HFFc6 (cell line): ENCODE measurements at regions not wholly inside any gene's neighbourhood (a gene's known extent, or its start where the extent isn't known, plus 50 kb on each side); places are given as distances from the start of the nearest gene placed in this dataset.

ENCODE experiments used
- DNase-seq: peaks from one replicate; pipeline ENCODE4 v3.0.0-alpha.2; 2018
- H3K27ac Mint-ChIP-seq: 2 replicates; pipeline ENCODE4 v1.8.0; 2020; ENCODE audit warnings: mild to moderate bottlenecking, mixed read lengths
- H3K27me3 Mint-ChIP-seq: 2 replicates; pipeline ENCODE4 v1.8.0; 2021; ENCODE audit warnings: mild to moderate bottlenecking, moderate library complexity, mixed read lengths; ENCODE audit not compliant: insufficient read depth
- H3K36me3 Mint-ChIP-seq: 2 replicates; pipeline ENCODE4 v1.8.0; 2021; ENCODE audit warnings: low read depth, mixed read lengths
- H3K4me1 Mint-ChIP-seq: 2 replicates; pipeline ENCODE4 v1.8.0; 2020; ENCODE audit warnings: low read depth, mixed read lengths
- H3K4me3 Mint-ChIP-seq: 2 replicates; pipeline ENCODE4 v1.8.0; 2020; ENCODE audit warnings: mild to moderate bottlenecking, moderate library complexity, mixed read lengths
- H3K9me3 Mint-ChIP-seq: 2 replicates; pipeline ENCODE4 v1.8.0; 2020; ENCODE audit warnings: mild to moderate bottlenecking, mixed read lengths
- CTCF ChIP-seq: fragments of 200-600 bp; sonication (generic); IDR thresholded peaks from 2 replicates; pipeline ENCODE4 v1.5.0; 2021; ENCODE audit warnings: antibody characterized with exemption, mild to moderate bottlenecking

GRCh38 chr3:72340476-72341379 lies 507.5 kb downstream of the SHQ1 start:
- Mint-ChIP-seq H3K36me3 (no peaks in the 10 kb centered on the region), H3K9me3 (no peaks in the 10 kb centered on the region), H3K27me3 (no peaks in the 10 kb centered on the region; the same call in 1 of the 2 replicates), H3K27ac (no peak overlapping the region; the same call in 1 of the 2 replicates), H3K4me3 (no peak overlapping the region), H3K4me1 (peaks cover 36% of the 10 kb centered on the region)
- DNase-seq: no peak
- TF ChIP-seq CTCF: no peak

- H3K4me3 Mint-ChIP-seq: no peak overlapping the region
- peaks cover 29% of the 10 kb centered on the region for H3K4me1 Mint-ChIP-seq
- H3K27me3 Mint-ChIP-seq: no peaks in the 10 kb centered on the region; the same call in 1 of the 2 replicates
- H3K36me3 Mint-ChIP-seq: no peaks in the 10 kb centered on the region
- no peak for DNase-seq
- no peaks in the 10 kb centered on the region for H3K9me3 Mint-ChIP-seq
- H3K27ac Mint-ChIP-seq: no peak overlapping the region
- TF ChIP-seq CTCF: no peak
These were observed 508.2 kb downstream of the SHQ1 start for GRCh38 chr3:72340056-72340455.

DNA sequence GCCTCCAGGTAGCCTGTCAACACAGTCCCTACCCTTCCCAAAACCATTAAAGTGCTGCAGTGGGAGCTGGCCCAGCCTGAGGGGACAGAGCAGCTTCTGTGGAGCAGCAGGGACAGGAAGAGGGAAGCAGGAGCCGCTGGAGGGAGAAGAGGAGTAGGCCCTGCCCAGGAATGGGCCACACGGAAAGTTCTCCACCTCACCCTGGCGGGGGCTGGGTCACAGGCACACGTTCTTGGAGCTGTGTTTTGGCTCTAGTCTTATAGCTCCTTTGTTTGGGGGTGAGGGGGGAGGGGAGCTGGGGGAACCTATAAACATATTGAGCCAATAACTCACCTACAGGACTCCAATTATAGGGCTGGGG lies 508.6 kb downstream of the SHQ1 start:
- no peak for TF ChIP-seq CTCF
- DNase-seq: no peak
- Mint-ChIP-seq H3K9me3 (no peaks in the 10 kb centered on the region), H3K27ac (no peak overlapping the region), H3K27me3 (no peaks in the 10 kb centered on the region; the same call in 1 of the 2 replicates), H3K4me3 (no peak overlapping the region), H3K36me3 (no peaks in the 10 kb centered on the region), H3K4me1 (peaks cover 25% of the 10 kb centered on the region)

DNA sequence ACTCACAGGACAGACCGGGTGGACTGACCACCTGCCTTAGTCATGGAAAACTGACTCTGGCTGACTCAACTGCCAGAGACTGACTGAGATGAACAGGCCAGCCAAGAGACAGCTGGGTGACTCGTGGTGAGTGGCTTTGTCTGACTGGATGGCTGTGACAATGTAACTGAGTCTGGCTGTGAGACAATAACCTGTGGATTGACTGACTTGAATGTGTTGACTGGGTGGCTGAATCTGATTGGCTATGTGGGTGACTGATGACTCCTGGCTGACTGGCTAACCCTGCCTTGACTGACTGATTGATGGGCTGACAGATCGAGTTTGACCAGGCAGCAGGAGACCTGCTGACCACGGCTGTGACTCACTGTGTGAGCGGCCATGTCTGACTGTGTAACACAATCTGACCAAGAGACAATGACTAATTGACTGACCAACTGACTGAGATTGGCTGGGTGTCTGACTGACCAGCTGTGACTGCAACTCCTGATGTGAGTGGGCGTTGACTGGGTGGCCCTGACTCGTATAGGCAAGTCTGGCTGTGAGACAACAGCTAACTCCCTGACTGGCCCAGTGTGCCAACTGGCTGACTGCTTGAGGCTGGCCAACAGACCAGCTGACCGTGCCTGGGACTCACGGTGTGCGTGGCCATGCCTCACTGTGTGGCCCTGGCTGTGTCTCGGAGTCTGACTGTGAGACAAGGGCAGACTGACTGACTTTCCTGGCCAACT lies 509.1 kb downstream of the SHQ1 start:
- H3K27me3 Mint-ChIP-seq: no peaks in the 10 kb centered on the region; the same call in 1 of the 2 replicates

More for the DNA sequence above, 509.1 kb downstream of the SHQ1 start:
- H3K4me1 Mint-ChIP-seq: peaks cover 19% of the 10 kb centered on the region
- no peak for TF ChIP-seq CTCF
- H3K4me3 Mint-ChIP-seq: no peak overlapping the region
- no peaks in the 10 kb centered on the region for H3K36me3 Mint-ChIP-seq
- no peaks in the 10 kb centered on the region for H3K9me3 Mint-ChIP-seq
- DNase-seq: peak; percentile 98
- no peak overlapping the region for H3K27ac Mint-ChIP-seq
